ENCODE measurements at regions not wholly inside any gene's neighbourhood (a gene's known extent, or its start where the extent isn't known, plus 50 kb on each side); places are given as distances from the start of the nearest gene placed in this dataset.

- DNase-seq: no peak
Measured at GRCh38 chr2:136236019-136236418, 118.1 kb upstream of the CXCR4 start.

- DNase-seq: no peak
Measured at GRCh38 chr2:136235546-136235945, 117.6 kb upstream of the CXCR4 start.

- DNase-seq: no peak
Measured at GRCh38 chr2:136234261-136234660, 116.3 kb upstream of the CXCR4 start.

- DNase-seq: no peak
Measured at GRCh38 chr2:136233298-136233697, 115.3 kb upstream of the CXCR4 start.

DNA sequence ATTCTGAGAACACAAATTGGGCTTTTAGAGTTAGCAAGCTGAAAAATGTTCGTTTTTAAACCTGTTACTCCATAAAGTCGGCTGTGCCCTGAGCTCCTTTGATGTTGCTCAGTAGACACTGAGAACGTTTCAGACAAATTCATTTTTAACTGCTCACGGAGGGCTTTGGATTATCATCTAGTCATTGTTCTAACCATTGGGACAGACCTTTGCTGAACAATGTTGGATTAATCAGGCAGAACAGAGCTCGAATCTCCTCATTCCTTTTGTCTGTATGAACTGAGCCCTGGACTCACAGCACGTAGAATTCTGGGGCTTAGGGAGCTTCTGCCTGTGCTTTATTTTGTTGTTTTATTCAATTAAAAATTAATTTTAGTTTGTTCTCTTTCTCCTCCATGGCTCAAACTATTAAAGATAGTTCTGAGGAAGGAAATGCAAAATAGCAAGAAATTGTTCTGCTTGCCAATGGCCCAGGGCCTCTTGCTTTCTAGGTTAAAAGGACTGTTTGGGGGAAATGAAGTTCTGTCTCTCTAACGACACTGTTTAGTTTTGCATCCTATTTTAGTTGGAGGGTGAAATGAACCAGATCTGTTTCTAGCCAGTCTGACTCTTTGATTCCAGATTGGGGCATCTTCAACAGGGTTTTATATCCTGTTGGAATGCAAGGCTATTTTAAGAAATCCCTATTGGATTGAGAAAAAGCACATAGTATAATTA lies 114.7 kb upstream of the CXCR4 start:
- DNase-seq: no peak

GRCh38 chr2:136230464-136230863 lies 112.5 kb upstream of the CXCR4 start:
- no peak for DNase-seq

DNA sequence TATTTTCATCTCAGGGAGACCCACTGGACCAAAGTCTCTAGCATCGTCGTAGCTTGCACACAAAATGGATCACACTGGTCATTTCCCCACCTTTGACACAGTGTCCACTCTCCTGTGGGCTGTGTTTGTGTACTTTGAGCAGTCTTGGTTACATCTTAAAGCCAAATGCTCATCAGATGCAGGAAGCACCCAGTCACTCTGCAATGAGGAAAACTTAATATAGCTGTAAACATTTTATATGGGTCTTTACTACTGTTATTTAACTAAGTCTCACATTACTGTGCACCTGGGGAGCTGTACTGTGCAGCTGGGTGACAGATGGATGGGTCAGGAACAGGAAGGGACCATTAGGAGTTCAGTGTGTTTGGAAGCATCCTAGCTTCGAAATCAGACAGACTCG lies 109.0 kb upstream of the CXCR4 start:
- DNase-seq: no peak

- DNase-seq: no peak
Measured at GRCh38 chr2:136225950-136226835, 108.2 kb upstream of the CXCR4 start.

DNA sequence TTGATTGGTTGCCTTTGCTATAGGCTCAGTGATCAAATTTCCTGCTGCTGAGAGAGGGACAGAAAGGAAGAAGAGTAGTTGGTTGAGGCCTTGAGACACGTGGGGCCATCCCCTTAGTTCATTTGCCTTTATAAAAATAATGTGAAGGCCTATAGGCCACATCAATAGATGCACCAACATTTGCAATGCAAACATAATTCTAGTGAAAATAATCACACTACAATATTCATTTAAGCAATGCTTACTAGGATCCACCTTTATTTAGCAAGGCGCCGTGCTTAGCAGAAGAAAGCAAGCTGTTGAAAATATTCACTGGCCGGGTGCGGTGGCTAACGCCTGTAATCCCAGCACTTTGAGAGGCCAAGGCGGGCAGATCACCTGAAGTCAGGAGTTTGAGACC lies 105.3 kb upstream of the CXCR4 start:
- no peak for DNase-seq

DNA sequence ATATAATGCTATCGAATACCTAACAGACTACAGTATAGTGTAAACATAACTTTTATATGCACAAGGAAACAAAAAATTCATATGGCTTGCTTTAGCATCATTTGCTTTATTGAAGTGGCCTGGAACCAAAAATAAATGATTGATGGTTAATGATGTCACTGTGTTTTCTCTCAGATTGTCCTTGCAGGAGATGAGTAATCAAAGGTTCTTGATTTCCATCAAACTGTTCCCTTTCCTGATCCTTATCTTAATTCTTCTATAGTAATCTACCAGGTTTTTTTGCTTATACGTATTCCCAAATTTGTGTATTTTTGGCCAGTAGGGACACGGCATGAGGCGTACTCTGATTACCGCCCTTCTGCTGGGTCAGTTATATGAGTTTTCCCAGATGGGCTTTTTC lies 104.9 kb upstream of the CXCR4 start:
- DNase-seq: no peak

- DNase-seq: no peak
Measured at GRCh38 chr2:136221026-136221425, 103.1 kb upstream of the CXCR4 start.

GRCh38 chr2:136219963-136220362 lies 102.0 kb upstream of the CXCR4 start:
- no peak for DNase-seq

DNA sequence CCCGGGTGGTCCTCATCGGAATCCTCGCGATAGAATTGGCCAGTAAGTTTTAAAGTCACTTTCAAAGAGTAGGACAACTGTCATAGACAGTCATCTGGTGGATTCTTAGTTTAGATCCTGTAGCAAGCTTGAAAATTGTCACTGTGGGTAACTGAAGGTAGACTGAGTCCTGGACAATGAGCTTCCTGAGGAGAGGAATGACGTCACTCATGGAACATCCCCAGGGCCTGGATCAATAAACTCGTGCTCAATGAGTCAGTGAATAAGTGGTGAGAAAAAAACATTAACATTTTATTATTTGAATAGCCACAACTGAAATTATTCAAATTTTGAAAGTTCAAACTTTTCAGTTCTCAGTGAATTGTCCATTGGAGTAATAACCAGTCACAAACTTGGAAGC lies 101.4 kb upstream of the CXCR4 start:
- no peak for DNase-seq

DNA sequence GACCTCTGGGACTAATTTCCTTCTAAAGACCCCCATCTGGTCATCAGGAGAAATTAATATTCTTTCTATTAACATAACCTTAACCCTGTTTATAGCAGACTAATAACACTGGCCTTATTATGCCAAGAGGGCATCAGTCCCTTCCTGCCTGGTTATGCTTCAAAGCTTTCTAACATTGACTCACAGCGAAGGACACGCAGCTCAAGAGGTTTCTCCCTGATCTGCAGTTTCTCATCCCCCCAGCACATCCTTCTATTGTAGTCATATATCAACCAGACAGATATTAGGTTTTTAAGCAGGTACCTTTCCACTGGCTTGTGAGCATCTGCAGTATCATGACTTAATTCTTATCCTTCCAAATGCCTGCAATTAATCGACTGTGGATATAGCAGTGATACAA lies 100.0 kb upstream of the CXCR4 start:
- DNase-seq: no peak

DNA sequence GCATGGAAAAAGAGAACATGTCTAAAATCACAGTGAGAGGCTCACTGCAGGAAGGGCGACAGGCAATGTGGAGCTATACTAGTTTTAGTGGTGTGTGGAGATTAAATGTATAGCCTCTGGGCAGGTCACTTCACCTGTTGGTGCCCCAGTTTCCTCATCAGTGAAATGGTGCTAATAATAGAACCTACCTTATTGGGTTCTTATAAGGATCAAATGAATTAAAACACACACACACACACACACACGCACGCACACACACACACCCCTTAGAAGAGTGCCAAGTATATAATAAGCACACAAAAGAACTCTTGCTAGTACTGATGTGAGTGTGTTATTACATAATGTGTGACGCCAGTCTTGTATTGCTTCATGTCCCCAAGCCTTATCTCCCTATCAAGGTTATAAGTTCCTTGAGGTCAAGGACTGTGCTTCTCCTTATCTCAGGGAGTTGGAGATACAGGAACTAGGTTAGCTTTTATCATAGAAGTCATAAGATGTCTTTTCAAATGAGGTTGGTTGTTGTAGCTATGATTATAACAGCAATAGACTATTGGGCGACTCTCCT lies 98.0 kb upstream of the CXCR4 start:
- no peak for DNase-seq

DNA sequence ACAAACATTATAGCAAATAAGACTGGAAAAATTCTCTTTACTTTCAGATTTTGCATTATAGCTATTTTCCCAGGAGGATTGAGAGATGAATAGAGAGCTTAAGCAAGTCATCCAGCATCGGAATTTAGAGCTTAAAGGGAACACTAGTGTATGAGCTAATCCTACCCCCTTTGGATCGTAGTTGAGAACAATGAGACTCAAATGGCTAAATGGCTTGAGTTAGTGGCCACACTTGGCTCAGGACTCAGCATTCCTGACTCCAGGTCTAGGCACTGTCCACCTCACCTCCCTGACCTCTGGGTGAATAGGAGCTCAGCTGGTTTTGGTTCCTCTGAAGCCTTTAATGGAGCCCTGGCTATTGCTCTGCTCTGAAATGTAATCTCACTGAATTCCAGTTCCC lies 97.5 kb upstream of the CXCR4 start:
- DNase-seq: no peak

- no peak for DNase-seq
Measured at GRCh38 chr2:136214307-136215200, 96.6 kb upstream of the CXCR4 start.

GRCh38 chr2:136213836-136214235 lies 95.9 kb upstream of the CXCR4 start:
- no peak for DNase-seq

DNA sequence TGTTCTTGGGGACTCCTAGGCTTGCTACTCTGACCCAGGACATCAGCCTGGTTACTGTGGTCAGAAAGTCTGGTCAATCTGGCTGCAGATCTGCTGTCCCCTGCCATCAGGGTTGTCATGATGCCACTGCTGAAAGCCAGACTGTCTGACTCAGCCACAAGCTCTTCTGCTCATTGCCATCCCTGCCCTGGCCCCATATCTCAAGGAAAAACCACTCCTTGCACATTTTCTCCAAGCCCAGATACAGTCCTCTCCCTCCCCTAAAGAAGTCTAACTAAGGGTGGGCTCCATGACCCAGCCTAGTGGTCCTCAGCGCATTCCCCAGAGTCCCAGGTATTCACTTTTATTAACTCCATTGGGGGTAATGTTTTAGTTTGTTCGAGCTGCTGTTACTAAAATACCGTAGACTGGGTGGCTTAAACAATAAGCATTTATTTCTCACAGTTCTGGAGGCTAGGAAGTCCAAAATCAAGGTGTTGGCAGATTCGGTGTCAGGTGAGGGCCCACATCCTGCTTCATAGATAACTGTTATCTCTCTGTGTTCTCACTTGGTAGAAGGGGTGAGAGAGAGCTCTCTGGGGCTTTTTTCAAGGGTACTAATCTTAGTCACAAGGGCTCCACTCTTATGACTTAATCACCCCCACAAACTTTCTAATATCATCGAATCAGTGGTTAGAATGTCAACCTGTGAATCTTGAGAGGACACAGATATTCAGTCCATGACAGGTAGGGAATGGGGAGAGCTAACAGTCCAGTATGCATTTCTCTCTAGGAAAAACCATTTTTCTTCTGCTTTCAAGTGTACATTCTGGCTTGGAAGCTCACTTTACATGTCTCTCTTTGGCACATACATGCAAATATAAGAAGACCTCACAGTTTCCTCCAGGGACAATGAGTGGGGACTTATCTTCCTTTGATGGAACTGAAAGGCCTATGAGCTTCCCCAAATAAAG lies 94.8 kb upstream of the CXCR4 start:
- no peak for DNase-seq

DNA sequence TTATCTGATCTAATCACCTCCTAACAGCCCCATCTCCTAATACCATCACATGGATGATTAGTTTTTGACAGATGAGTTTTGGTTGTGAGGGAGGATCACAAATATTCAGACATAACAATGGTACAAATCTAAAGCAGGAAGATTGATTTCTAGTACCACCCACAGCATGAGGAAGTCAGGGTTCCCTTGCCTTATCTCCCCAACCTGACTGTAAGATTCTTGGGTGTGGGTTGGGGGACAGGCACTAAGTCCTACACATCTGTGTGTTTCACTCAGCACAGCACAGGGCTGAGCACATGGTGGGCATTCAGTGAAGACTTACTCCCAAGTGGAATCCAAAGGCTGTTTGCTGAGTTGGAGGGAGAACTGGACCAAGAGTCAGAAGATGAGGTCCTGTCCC lies 93.8 kb upstream of the CXCR4 start:
- DNase-seq: no peak

DNA sequence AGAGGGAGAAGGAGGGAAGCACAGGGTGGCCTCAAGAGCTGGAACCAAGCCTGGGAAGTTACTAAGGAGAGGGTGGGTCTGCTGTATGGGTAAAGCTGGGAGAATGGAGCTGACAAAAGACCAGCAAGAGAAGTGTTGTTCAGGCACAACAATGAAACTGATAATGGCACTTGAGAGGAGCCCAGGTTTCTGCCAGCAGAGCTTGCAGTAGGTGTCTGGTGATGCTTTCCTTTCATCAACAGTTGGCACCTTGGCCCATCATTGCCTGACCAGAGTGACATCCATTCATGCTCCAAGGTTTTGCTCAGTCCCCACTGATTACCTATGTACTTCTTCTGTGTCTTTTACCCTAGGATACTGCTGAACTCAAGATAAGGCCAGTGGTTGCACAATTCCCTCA lies 92.9 kb upstream of the CXCR4 start:
- DNase-seq: no peak

DNA sequence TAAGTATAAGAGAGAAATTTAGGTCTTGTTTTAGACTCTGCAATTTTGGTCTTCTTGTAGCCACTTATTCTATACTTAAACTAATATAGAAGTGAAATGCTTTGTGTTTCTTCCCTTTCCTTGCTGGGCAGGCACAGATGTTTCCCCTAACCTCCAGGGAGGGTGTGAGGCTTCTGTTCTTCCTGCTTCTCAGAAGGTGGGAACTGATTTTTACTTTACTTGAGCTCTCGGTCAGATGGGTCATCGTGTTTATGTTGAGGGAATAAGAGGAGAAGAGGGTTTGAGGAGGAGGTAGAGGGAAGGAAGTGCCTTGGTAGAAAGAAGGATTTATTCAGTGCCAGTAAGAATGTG lies 92.5 kb upstream of the CXCR4 start:
- DNase-seq: no peak
